ENCODE measurements at regions not wholly inside any gene's neighbourhood (a gene's known extent, or its start where the extent isn't known, plus 50 kb on each side); places are given as distances from the start of the nearest gene placed in this dataset.

DNA sequence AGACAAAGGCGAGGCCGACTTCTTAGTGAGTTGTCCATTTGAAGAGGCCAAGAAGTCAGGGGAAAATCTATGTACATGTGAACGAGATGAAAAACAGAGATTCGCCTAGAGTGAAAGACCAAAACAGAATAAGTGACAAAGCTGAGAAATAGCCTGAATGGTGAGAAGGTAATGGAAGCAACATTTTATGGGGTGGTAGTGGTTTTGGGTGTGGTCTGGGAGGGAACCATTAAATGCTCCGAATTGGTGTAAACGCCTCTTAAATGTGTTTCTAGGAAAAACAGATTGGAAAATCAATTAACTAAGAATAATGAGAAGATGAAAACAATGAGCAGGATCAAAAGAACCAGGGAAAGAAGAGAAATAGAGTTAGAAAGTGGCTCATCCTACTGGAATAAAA lies 83.8 kb upstream of the MANSC4 start:
- TF ChIP-seq, protein P1, sequence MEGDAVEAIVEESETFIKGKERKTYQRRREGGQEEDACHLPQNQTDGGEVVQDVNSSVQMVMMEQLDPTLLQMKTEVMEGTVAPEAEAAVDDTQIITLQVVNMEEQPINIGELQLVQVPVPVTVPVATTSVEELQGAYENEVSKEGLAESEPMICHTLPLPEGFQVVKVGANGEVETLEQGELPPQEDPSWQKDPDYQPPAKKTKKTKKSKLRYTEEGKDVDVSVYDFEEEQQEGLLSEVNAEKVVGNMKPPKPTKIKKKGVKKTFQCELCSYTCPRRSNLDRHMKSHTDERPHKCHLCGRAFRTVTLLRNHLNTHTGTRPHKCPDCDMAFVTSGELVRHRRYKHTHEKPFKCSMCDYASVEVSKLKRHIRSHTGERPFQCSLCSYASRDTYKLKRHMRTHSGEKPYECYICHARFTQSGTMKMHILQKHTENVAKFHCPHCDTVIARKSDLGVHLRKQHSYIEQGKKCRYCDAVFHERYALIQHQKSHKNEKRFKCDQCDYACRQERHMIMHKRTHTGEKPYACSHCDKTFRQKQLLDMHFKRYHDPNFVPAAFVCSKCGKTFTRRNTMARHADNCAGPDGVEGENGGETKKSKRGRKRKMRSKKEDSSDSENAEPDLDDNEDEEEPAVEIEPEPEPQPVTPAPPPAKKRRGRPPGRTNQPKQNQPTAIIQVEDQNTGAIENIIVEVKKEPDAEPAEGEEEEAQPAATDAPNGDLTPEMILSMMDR (conservative IDR thresholded peaks at IDR 0.05; ENCODE audit: low read depth in 2 of 2), result no peak
- TF ChIP-seq EZH2 (IDR thresholded peaks at IDR 0.05; ENCODE audit: low read depth, unreplicated experiment) (no peak), POLR2AphosphoS5 (IDR thresholded peaks at IDR 0.05; ENCODE audit: low read depth) (no peak), EZH2phosphoT487 (IDR thresholded peaks at IDR 0.05; ENCODE audit: unreplicated experiment) (no peak), JUNB (IDR thresholded peaks at IDR 0.05; ENCODE audit: unreplicated experiment) (no peak), STAT1 (IDR thresholded peaks at IDR 0.05; ENCODE audit: unreplicated experiment) (no peak), CREB1 (CRISPR knock-in tag; IDR thresholded peaks at IDR 0.05; ENCODE audit: low read depth) (no peak), ZNF114 (CRISPR knock-in tag; IDR thresholded peaks at IDR 0.05) (no peak)
- TF ChIP-seq, protein P2, sequence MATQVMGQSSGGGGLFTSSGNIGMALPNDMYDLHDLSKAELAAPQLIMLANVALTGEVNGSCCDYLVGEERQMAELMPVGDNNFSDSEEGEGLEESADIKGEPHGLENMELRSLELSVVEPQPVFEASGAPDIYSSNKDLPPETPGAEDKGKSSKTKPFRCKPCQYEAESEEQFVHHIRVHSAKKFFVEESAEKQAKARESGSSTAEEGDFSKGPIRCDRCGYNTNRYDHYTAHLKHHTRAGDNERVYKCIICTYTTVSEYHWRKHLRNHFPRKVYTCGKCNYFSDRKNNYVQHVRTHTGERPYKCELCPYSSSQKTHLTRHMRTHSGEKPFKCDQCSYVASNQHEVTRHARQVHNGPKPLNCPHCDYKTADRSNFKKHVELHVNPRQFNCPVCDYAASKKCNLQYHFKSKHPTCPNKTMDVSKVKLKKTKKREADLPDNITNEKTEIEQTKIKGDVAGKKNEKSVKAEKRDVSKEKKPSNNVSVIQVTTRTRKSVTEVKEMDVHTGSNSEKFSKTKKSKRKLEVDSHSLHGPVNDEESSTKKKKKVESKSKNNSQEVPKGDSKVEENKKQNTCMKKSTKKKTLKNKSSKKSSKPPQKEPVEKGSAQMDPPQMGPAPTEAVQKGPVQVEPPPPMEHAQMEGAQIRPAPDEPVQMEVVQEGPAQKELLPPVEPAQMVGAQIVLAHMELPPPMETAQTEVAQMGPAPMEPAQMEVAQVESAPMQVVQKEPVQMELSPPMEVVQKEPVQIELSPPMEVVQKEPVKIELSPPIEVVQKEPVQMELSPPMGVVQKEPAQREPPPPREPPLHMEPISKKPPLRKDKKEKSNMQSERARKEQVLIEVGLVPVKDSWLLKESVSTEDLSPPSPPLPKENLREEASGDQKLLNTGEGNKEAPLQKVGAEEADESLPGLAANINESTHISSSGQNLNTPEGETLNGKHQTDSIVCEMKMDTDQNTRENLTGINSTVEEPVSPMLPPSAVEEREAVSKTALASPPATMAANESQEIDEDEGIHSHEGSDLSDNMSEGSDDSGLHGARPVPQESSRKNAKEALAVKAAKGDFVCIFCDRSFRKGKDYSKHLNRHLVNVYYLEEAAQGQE (IDR thresholded peaks at IDR 0.05; ENCODE audit: unreplicated experiment), result no peak
- TF ChIP-seq, protein P3, sequence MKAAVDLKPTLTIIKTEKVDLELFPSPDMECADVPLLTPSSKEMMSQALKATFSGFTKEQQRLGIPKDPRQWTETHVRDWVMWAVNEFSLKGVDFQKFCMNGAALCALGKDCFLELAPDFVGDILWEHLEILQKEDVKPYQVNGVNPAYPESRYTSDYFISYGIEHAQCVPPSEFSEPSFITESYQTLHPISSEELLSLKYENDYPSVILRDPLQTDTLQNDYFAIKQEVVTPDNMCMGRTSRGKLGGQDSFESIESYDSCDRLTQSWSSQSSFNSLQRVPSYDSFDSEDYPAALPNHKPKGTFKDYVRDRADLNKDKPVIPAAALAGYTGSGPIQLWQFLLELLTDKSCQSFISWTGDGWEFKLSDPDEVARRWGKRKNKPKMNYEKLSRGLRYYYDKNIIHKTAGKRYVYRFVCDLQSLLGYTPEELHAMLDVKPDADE (IDR thresholded peaks at IDR 0.05), result no peak
